NCI-H1092 treated with DMSO at 0.1 percent for 48 hours (cell line): ENCODE measurements at regions not wholly inside any gene's neighbourhood (a gene's known extent, or its start where the extent isn't known, plus 50 kb on each side); places are given as distances from the start of the nearest gene placed in this dataset.
"Not testable (repeated sequence)": the region's sequence is repeated elsewhere in the genome, so short reads cannot be mapped to it uniquely, and the experiment has no call there.

Experiments
- DNase-seq: peaks from one replicate; lab custom pipeline; 2025; lab: John Stamatoyannopoulos, UW

DNA sequence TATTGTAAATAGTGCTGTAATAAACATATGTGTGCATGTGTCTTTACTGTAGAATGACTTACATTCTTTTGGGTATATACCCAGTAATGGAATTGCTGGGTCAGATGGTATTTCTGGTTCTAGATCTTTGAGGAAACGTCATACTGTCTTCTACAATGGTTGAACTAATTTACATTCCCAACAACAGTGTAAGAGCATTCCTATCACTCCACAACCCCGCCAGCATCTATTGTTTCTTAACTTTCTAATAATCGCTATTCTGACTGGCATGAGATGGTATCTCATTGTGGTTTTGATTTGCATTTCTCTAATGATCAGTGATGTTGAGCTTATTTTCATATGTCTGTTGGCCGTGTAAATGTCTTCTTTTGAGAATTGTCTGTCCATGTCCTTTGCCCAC is 873.8 kb upstream of the ACVR2A start:
- DNase-seq, result not testable (repeated sequence)

DNA sequence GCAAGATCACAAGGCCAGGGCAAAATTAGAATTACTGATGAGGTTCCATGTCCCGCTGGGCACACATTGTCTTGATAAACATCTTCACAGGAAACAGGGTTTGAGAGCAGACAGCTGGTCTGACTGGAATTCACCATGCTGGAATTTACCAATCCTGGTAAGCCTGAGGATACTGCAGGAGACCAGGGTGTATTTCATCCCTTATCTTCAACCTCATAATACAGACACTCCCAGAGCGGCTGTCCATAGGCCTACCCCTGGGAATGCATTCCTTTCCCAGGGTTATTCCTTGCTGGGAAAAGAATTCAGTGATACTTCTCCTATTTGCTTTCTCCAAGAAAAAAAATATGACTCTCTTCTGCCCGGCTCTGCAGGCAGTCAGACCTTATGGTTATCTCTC is 875.1 kb upstream of the ACVR2A start:
- DNase-seq, result not testable (repeated sequence)

DNA sequence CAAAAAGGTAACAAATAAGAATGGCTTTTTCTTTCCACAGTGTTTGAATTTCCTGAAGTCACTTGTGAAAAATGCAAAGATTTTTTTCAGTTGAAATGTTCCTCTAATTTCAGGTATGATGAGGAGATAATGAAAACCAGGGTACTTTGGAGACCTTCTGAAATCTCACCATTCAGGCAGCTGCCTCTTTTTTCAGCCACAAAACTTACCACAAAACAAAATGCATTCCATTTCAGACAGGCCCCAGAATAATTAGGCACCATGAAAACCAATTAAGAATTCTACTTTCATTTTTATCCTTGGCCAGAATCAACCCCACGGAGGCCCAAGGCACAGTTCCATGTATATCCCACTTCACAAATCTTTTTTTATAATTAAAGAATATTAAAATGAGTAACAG is 880.3 kb upstream of the ACVR2A start:
- DNase-seq, result no peak

DNA sequence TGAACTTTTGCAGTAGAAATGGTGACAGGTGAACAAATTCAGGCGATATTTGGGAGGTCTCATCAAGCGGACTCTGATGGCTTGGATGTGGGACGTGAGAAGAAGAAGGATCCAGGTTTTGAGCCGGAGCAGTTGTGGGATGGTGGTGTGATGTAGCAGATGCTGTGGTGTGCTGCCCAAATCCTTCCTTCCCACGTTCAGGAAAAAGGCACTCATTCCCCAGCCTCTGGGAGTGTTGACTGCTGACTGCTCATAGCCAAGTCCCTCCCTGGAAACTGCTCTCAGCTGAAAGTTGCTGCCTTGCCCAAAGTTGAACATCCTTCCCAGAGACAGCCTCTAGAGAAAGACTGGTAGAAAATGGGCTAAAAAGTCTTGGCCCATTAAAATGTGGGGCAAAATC is 890.3 kb upstream of the ACVR2A start:
- no peak for DNase-seq

DNA sequence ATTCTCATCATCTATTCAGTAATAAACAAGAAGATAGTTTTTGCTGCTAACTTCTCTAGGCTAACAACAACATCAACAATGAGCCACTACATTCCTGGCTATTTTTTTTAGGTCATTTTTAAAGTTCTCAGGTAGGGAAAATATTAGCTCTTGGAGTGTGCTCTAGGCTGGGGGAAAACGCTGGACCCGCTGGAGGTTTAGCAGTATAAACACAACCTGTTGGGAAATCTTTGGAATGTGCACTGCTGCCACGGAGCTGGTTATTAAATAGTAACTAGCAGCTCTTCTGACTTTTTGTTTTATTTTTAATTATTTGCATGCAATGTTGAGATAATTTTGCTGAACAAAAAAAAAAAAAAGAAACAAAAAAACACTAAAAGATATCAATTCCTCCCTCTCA is 892.1 kb upstream of the ACVR2A start:
- DNase-seq, result no peak

DNA sequence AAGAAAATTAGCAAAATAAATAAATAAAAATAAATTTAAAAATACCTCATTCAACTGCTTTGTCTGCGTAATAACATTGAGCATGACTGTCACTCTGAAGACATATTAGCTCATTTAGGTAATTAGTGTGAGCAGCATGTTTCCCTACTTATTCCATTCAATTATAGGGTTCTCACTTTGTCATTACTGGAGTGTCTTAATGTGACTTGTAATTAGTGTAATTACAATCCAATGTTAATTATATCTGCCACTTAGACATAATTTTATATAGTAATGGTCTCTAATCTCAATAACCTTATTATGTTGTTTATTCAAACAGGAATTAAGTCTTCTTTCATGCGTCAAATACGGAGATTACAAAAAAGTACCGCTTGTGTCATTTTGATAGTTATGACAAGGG is 893.9 kb upstream of the ACVR2A start:
- DNase-seq, result no peak

DNA sequence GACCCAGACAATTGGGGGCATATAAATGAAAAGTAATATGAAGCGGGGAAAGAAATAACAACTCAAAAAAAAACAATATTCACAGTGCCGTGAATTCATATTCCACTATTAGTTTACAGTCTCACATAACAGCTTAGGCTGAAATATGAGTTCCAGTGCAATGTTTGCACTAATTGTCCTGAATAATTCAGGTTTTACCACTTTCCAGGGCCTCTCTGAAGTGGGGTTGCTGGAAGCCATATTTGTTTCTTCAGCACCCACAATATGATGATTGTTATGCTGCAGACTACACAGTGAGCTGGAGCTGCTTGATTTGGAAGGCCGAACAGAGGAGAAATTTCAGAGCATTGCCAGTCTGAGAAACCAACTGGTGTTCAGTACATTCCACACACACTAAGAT is 894.5 kb upstream of the ACVR2A start:
- DNase-seq, result no peak

DNA sequence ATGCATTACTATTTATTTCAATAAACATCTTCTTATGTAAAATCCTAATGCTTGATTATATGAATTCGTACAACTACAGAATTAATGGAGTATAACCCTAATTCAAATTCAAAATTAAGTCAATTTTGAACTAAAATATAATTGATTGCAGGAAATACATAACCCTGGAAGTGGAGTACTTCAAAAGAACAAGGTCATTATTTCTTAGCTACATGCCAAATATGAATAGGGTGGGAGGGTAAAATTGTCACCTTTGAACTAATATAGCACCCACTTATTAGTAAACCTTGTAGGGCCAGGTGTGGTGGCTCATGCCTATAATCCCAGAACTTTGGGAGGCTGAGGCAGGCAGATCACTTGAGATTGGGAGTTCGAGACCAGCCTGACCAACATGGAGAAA is 895.4 kb upstream of the ACVR2A start:
- no peak for DNase-seq

DNA sequence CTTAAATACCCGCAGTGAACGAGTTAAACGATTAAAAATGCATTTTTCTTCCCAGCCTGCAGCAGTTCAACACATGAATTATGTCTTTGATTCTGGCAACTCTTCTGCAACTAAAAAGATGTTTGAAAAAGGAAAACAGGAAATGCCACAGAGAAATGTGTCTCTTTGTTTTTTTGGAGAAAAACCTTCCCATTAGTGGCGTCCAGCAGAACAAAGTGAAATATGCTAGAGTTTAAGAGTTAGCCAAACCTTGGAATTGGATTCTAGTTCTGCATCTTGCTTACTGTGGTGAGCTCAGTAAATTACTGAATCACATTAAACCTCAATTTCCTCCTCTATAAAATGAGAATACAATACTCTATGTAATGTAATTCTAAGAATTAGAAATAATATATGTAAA is 900.2 kb upstream of the ACVR2A start:
- DNase-seq, result no peak

DNA sequence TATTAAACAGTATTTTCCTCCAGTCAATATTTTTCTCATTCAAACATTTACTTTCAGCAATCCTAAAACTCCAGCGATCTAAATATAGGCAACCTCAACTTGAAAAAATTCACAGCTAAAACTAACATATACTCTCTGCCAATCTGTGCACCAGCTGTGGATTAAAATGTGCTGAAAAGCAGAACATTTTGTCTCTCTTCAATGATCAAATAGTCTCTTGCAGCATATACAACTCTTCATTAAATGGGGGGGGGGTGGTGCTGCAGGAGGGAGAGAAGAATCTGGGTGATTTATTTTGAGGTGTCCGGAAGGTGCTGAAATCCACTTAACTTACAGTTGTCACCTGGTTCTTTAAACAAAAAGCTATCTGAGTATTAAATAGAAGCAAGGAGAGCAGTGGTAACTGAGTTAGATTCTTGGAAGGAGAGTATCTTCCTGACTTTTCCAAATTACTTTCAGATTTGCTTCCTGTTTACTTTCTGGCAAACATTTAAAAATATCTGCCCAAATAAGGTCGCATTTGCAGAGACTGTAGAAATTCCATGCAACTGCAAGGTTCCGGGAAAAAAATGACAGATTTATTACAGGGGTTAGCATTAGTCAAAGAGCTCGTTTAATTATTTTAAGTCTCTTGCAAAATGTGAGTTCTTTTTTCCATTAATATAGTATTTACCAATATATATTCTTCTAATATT is 904.7 kb upstream of the ACVR2A start:
- no peak for DNase-seq

DNA sequence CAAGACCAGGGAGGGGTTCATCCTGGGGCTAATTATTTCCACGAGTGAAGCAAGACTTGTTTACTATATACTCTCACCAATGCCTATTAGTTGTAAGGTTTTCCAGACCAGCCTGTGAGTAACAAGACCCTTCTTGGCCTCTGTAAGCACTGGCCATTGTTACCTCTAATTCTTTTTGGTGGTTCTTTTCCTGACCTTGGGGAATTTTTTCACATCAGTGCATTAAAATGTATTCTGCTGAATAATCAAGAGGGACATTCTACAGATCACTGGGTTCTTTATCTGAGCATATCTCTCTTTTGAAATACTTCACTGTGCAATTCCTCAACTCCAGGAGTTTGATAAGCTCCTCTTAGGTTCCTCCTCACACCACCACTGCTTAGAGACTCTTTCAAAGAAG is 909.9 kb upstream of the ACVR2A start:
- no peak for DNase-seq

DNA sequence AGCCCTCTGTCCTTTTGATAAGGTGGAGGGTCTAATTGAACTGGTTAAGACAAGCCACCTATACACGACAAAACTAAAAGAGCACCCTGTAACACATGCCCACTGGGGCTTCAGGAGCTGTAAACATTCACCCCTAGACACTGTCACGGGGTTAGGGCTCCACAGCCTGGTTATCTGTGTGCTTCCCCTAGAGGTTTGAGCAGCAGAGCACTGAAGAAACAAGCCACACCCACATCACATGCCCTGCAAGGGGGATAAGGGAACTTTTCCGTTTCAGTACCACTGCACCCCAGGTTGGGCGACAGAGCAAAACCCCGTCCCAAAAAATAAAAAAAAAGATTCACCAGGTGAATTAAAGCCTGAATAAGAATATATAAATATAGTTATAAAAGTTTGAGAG is 913.7 kb upstream of the ACVR2A start:
- DNase-seq, result no peak

DNA sequence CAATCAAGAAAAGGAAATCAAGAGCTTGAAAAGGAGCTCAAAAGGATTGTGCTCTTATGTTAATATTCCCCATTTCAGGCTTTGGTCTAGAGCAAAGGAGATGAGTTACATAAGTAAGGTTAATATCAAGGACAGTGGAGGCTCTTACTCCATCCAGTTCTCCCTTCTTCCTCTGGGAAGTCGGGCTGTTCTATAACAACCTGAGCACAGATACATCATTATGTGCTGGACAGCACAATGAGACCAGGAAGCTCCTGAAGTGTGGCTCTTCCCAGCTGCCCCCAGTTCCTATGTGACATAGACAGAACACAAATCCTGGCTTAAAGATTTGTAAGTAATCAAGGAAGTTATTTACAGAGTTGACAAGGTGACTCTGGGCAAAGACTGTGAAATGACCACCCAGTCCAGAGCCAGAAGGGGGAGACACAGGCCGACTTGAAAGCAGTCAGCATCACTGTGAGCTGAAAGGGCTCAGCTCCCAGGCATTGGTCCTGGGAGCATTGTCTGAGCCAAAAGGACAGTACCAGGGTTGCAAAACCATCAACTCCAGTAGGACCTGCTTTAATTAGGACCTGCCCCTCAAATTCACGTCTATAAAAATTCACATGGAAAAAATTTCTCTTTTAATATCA is 917.6 kb upstream of the ACVR2A start:
- DNase-seq, result peak; percentile 34

DNA sequence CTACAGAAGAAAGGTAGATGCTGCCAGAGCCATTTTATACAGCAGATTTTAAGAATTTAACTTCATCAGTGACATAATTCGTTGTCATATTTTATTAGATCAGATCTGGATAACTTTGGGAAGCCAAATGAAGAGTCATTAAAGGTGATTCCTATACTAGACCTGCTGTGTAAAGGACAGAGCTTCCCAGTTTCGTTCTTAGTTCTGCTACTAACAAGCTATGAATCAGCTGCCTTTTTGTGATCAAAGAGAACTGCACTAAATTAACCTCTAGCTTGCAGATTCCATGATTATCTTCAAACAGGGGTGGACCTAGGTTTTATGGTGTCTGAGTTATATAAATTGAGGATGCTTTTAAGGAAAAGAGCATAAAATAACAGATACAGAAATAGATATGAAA is 926.5 kb upstream of the ACVR2A start:
- no peak for DNase-seq

DNA sequence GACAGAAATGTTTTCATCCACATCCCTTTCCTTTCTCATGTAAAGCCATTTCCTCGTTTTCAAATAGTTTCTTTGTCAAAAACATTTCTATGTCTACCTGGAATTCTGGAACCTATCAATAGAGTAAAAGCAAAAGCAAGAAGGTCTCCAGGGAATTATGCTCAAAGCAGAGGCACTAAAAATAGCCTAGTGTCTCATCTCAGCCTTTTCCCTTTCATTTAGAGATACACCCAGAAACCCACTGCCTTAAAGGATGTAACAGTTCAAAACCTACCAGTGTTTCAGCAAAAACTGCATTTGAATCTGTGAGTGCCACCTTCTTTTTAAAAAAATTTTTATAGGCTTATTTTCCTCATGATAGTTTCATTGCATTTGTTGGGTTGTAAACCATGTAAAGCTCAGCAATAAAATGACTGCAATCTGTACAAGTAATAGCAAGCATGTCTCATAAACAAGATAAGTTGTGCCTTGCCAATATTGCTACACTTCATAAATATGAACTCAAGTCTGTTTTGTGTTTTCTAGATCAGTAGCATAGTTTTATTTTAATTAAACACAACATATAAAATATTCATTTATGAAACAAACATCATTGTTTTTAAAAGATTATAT is 927.3 kb upstream of the ACVR2A start:
- no peak for DNase-seq

DNA sequence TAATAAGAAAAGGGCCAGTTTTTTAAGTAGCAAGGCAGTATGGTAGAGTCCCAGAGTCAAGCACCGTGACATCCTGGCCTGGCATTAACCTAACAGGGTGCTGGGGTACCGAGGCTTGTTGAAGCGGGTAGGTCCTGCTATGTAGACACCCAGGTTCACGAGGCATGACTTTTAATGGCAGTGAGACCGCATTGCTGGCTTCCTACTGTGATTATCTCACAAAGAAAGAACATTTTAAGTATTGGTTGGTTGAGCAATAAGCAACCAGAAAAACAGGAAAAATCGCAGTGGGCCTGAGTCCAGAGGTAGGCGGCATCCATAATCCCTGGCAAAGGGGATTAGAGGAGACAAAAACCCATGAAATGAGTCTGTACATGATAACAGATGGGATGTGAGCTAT is 927.9 kb upstream of the ACVR2A start:
- no peak for DNase-seq

DNA sequence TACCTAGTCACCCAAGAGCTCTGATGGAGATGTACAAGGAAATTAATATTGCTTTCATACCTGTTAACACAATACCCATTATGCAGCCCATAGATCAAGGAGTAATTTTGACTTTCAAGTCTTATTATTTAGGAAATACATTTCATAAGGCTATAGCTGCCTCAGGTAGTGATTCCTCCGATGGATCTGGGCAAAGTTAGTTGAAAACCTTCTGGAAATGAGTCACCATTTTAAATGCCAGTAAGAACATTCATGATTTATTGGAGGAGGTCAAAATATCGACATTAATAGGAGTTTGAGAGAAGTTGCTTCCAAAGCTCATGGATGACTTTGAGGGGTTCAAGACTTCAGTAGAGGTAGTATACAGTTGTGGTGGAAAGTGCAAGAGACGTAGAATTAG is 931.4 kb upstream of the ACVR2A start:
- no peak for DNase-seq

DNA sequence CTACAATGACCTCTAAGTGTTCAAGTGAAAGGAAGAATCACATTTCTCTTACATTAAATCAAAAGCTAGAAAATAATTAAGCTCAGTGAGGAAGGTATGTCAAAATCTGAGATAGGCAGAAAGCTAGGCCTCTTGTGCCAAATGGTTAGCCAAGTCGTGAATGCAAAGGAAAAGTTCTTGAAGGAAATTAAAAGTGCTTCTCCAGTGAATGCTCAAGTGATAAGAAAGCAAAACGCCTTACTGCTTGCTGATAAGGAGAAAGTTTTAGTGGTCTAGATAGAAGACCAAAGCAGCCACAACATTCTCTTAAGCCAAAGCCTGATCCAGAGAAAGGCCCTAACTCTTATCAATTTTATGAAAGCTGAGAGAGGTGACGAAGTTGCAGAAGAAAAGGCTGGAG is 932.3 kb upstream of the ACVR2A start:
- DNase-seq, result no peak

DNA sequence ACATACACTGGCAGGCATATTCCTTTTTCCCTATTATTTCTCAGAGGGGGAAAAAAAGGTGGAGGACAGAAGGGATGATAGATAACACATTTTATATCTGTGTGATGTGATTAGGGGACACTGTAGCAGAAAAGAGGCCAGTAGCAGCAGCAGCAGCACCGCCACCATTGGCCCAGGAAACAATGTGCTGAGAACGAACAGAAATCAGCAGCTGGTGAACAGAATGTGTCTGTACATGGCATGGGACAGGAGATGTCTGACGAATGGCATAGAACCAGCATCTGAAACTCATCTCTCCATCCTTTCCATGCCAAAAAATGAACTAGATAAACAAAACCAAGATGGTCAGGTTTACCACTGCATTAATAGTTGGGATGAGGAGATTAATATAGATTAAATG is 936.1 kb upstream of the ACVR2A start:
- no peak for DNase-seq

DNA sequence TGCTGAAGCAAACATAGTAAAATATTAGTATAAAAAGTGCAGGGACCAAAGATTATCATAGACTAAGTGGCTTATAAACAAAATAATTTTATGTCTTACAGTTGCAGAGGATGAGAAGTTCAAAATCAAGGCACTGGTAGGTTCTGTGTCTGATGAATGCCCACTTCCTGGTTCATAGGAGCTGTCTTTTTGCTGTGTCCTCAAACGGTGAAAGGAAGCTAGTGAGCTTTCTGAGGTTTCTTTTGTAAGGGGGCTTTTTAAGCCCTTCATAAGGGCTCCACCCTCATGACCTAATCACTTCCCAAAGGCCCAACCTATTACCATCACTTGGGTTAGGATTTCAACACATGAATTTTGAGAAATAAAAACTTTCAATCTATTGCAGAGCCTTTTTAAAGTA is 946.7 kb upstream of the ACVR2A start:
- no peak for DNase-seq

DNA sequence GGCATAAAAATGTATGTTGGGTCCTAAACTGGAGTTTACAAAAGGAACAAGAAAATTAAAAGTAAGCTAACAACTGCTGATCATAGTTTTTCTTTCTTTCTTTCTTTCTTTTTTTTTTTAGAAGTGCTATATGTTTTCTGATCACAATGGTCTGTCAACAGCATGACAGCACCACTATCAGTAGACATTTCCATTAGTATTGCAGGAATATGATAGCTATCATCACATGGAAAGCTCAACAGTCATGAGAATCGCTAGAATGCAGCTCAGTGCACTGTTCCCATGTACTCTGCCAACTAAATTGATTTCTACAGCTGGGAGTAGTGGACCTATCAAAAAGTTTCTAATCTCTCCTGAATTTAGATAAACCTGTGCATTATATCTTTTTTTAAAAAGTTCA is 950.3 kb upstream of the ACVR2A start:
- no peak for DNase-seq

DNA sequence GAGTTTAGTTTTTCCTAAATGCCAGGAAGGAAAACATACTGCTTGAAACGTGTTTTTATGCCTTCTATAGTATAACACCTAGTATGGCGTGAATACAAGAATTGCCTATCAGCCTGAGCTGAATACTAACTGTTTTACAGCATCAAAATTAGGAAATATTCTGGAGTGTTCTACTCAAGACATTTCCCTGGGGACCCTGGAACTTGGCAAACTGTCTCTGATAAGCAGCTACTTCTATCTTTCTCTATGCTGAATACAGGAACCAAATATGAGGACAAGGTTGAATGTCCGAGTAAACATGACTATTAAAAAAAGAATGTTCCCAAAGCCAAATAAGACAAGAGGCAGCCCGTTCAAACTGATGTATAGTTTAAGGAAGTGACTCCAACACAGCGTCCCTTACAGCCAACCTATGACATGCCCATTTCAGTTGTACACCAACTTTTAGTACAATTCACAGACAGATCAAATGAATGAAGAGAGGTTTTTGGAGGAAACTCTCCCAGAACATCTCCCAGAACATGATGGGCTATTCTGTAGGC is 951.3 kb upstream of the ACVR2A start:
- no peak for DNase-seq

DNA sequence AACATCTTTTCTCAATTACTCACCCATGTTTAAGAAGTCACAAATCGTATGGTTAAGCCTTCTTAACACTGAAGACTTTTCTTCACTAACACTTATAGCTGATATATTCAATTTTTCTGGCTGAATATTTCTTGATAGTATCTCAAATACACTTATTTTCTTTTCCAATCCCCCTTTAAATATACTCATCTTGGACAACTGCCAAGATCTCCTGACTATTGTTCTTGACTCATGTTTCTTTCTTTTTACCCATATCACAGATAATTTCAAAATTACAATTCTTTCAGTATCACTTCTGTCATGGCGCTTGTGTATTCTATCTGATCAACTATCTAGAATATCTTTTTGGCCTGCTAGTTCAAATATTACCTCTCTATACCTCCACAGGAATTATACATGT is 954.3 kb upstream of the ACVR2A start:
- DNase-seq, result no peak

DNA sequence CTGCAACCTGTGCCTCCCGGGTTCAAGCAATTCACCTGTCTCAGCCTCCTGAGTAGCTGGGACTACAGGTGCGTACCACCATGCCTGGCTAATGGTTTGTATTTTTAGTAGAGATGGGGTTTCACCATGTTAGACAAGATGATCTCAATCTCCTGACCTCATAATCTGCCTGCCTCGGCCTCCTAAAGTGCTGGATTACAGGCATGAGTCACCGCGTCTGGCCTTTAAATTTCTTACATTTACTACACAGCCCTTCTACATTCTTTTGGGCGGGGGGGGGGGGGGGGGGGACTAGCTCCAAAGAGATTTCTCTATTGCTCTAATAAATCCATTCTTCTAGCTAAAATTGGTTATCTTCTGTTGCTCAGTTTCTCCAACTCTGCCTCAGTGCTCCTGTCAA is 964.9 kb upstream of the ACVR2A start:
- DNase-seq, result no peak
